Activated T-helper 17 cell treated with anti-CD3 and anti-CD28 coated beads, Interleukin-2, amount 50 U/mL, for 72 hours (primary cell): ENCODE measurements at regions not wholly inside any gene's neighbourhood (a gene's known extent, or its start where the extent isn't known, plus 50 kb on each side); places are given as distances from the start of the nearest gene placed in this dataset.

Experiments used
- ATAC-seq: fragments of 150-1000 bp; cut with Tn5 transposase; replicated peaks from 2 replicates; pipeline ENCODE4 v1.10.0; 2021; ENCODE audit warnings: mild to moderate bottlenecking, moderate library complexity
- H3K27ac Mint-ChIP-seq: one replicate; pipeline ENCODE4 v1.8.0; 2022; ENCODE audit warnings: mixed read lengths
- H3K27me3 Mint-ChIP-seq: one replicate; pipeline ENCODE4 v1.8.0; 2022; ENCODE audit warnings: mixed read lengths
- H3K36me3 Mint-ChIP-seq: one replicate; pipeline ENCODE4 v1.8.0; 2022; ENCODE audit warnings: low read depth, mild to moderate bottlenecking, mixed read lengths
- H3K4me1 Mint-ChIP-seq: one replicate; pipeline ENCODE4 v1.8.0; 2022; ENCODE audit warnings: mixed read lengths
- H3K4me3 Mint-ChIP-seq: one replicate; pipeline ENCODE4 v1.8.0; 2022; ENCODE audit warnings: mild to moderate bottlenecking, mixed read lengths
- H3K9me3 Mint-ChIP-seq: one replicate; pipeline ENCODE4 v1.8.0; 2022; ENCODE audit warnings: mixed read lengths

DNA sequence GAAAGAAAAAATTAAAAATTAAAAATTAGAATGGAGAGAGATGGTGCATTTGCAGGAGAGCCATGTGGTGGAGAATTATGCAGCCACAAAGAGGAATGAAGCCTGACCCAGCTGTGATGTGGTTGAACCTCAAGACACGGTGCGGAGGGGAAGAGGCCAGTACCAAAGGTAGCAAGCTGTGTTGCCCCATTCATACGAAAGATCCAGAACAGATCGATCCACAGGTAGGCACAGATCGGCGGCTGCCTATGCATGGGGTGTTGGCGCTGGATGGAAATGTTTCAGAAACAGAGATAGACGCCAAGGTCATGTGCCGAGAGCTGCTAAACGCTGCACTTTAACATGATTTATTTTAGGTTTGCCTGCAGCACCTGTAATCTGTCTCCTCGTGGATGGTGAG is 992.3 kb downstream of the BRD1 start:
- Mint-ChIP-seq H3K27ac (no peak overlapping the region), H3K4me3 (no peak overlapping the region), H3K36me3 (no peaks in the 10 kb centered on the region), H3K9me3 (peaks cover 15% of the 10 kb centered on the region), H3K4me1 (no peaks in the 10 kb centered on the region), H3K27me3 (peaks cover 16% of the 10 kb centered on the region)
- no peak for ATAC-seq

GRCh38 chr22:48834404-48834803 is 993.3 kb downstream of the BRD1 start:
- no peak overlapping the region for H3K27ac Mint-ChIP-seq
- H3K4me3 Mint-ChIP-seq: no peak overlapping the region
- H3K36me3 Mint-ChIP-seq: no peaks in the 10 kb centered on the region
- ATAC-seq: no peak
- H3K9me3 Mint-ChIP-seq: peaks cover 15% of the 10 kb centered on the region
- no peaks in the 10 kb centered on the region for H3K4me1 Mint-ChIP-seq
- H3K27me3 Mint-ChIP-seq: peaks cover 23% of the 10 kb centered on the region

DNA sequence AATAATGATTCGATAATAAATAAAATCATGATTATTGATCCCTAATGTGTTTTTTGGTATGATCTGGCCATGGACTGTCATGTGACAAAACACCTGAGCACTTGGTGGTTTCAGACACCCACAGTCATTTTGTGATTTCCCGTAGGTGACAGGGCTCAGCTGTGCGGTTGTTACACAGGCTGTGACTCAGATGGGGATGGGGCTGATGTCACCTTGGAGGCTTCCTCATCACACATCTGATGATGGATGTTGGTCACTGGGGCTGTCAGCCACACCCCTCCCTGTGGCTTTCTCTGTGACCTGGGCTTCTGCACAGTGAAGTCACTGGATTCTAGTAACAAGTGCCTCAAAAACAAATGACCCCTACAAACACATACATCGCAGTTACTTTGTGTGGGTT is 995.1 kb downstream of the BRD1 start:
- Mint-ChIP-seq H3K4me3 (no peak overlapping the region), H3K27me3 (peaks cover 25% of the 10 kb centered on the region), H3K27ac (no peak overlapping the region), H3K9me3 (peaks cover 12% of the 10 kb centered on the region), H3K4me1 (no peaks in the 10 kb centered on the region), H3K36me3 (no peaks in the 10 kb centered on the region)
- ATAC-seq: peak; percentile 99

- H3K4me3 Mint-ChIP-seq: no peak overlapping the region
- peaks cover 30% of the 10 kb centered on the region for H3K27me3 Mint-ChIP-seq
- H3K9me3 Mint-ChIP-seq: peaks cover 8% of the 10 kb centered on the region
- no peaks in the 10 kb centered on the region for H3K4me1 Mint-ChIP-seq
- ATAC-seq: no peak
- H3K36me3 Mint-ChIP-seq: no peaks in the 10 kb centered on the region
- H3K27ac Mint-ChIP-seq: no peak overlapping the region
These were observed 997.8 kb downstream of the BRD1 start for GRCh38 chr22:48829908-48830307.

DNA sequence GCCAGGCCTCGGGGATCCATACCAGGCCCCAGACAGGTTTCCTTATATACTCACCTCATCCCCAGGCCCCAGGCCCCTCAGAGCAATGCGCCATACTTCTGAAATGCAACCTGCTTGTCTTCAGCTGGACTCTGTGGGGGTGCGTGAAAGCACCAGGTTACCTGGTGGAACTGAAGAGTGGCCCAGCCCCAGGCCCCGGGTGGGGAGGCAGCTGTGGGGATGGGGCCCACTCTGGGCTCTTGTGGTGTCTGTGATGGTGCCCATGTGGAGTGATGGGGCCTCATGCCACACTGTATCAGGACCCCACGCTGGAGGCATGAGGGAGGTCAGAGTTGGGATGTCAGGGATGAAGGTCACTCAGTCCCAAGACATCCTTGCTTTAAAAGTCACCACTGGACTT is 999.0 kb downstream of the BRD1 start:
- H3K4me1 Mint-ChIP-seq: no peaks in the 10 kb centered on the region
- H3K27ac Mint-ChIP-seq: no peak overlapping the region
- H3K36me3 Mint-ChIP-seq: no peaks in the 10 kb centered on the region
- ATAC-seq: no peak
- H3K4me3 Mint-ChIP-seq: no peak overlapping the region
- peaks cover 33% of the 10 kb centered on the region for H3K27me3 Mint-ChIP-seq
- H3K9me3 Mint-ChIP-seq: peaks cover 8% of the 10 kb centered on the region

DNA sequence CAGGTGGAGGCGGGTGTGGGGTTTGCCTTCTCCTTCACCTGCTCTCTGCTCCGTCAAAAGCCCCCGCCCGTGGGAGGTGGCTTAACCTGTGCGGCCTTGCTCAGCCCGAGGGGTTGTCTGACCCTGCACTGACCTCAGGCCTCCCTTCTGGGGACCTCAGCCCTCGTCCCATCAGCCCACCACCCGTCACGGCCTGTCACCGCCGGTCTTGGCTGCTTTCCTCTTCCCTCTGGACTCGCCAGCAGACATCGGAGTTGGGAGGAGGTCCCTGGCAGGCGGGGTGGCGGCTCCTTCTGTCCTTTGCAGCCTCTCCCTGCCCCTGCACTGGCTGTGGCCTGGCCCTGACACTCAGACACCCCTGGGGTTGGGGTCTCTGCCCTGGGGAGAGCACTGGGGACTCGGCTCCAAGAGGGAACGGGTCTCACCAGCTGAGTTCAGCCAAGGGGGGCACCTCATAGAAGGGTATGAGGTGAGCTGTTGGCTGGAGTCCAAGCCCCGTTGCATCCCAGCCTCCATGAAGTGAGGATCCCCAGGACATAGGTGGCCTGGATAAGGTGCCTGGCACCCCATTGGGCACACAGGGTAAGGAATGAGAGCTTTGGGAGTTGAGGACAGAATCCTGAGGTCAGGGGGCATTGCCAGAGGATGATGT is 999.6 kb downstream of the BRD1 start:
- Mint-ChIP-seq H3K9me3 (peaks cover 4% of the 10 kb centered on the region), H3K4me3 (no peak overlapping the region), H3K36me3 (no peaks in the 10 kb centered on the region)

DNA sequence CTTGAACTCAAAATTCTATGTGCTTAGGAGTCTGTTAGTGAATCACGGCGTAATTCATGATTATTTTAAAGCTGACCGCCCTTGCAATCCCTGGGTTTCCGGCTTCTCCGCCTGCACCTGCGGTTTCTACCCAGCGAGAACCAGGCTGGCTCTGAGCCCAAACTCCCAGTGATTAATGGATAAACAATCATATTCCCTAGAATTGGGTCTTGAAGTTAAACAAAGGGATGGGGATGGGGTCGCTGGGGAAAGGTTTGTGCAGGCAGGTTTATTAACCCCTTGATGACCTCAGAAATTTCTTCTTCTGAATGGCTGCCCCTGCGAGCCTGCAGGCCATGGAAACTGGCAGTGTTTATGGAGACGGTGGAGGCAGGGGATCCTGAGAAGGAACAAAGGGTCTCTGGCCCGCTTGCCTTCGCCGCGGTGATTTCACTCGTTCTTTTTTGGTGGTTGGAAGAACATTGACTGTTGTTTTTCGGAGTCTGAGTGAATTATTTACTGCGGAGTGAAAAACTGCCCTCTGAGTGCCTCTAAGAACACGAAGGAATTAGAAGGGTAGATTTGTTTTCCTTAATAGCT is 1000.3 kb downstream of the BRD1 start:
- Mint-ChIP-seq H3K4me1 (no peaks in the 10 kb centered on the region), H3K4me3 (no peak overlapping the region), H3K27me3 (peaks cover 25% of the 10 kb centered on the region), H3K9me3 (no peaks in the 10 kb centered on the region), H3K36me3 (no peaks in the 10 kb centered on the region), H3K27ac (no peak overlapping the region)
- ATAC-seq: no peak

More for the DNA sequence above, 999.6 kb downstream of the BRD1 start:
- Mint-ChIP-seq H3K4me1 (no peaks in the 10 kb centered on the region), H3K27ac (no peak overlapping the region), H3K27me3 (peaks cover 29% of the 10 kb centered on the region)
- no peak for ATAC-seq

DNA sequence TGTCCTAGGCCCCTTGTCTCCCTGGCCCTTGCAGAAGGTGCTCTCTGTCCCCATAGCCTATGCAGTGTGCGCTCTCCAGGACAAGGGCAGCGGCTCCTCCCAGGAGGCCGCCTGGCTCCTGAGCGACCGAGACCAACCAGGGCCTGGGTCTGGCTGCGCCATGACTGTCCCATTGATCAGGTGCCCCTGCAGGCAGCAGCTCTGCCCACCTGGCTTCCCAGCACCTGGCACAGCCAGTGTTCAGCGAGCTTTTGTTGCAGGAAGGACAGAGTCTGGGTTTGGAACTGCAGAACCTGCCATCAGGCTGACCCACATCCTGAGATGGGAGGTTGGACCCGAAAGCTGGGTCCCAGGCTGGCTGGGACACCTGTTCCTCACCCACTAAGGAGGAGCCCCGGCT is 1001.1 kb downstream of the BRD1 start:
- H3K9me3 Mint-ChIP-seq: no peaks in the 10 kb centered on the region
- peaks cover 25% of the 10 kb centered on the region for H3K27me3 Mint-ChIP-seq
- H3K4me3 Mint-ChIP-seq: no peak overlapping the region
- H3K36me3 Mint-ChIP-seq: no peaks in the 10 kb centered on the region
- no peaks in the 10 kb centered on the region for H3K4me1 Mint-ChIP-seq
- no peak overlapping the region for H3K27ac Mint-ChIP-seq
- ATAC-seq: no peak

DNA sequence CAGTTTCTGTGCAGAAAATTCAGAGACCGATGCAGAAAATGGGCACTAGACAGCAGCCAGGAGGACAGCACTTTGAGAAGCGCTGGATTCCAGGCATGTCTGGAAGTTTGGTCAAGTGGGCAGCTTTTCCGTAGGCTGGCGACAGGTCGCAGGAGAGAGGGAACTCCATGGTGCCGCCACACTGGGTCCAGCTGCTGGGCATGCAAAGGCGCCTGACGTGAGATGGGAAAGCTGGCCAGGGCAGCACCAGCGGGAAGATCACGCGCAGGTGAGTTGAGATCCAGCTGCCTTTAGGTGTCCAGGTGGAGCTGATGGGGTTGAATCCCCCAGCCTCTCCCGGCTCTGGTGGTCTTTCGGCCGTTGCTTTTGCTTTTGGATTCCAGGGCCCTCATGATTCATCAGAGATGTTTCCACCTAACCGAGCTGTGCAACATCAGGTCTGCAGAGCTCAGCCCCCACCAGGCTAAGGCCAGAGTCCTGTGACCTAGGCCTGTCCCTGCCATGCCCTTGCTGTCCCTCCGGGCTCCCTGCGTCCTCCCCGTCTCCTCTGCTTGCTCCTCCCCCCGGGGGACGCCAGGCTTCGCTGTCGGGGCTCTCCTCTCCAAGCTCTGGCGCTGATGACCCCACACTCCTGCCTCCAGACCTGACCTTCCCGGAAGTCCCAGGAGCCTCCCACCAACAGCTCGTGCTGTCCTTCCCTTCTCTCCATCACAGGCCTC is 1001.7 kb downstream of the BRD1 start:
- no peak for ATAC-seq

GRCh38 chr22:48824712-48825651 is 1002.7 kb downstream of the BRD1 start:
- Mint-ChIP-seq H3K27me3 (peaks cover 22% of the 10 kb centered on the region), H3K4me3 (no peak overlapping the region), H3K9me3 (no peaks in the 10 kb centered on the region), H3K4me1 (no peaks in the 10 kb centered on the region), H3K27ac (no peak overlapping the region), H3K36me3 (no peaks in the 10 kb centered on the region)
- ATAC-seq: no peak

More for the DNA sequence above, 1001.7 kb downstream of the BRD1 start:
- no peaks in the 10 kb centered on the region for H3K36me3 Mint-ChIP-seq
- no peak overlapping the region for H3K27ac Mint-ChIP-seq
- H3K9me3 Mint-ChIP-seq: no peaks in the 10 kb centered on the region
- peaks cover 21% of the 10 kb centered on the region for H3K27me3 Mint-ChIP-seq
- H3K4me3 Mint-ChIP-seq: no peak overlapping the region
- H3K4me1 Mint-ChIP-seq: no peaks in the 10 kb centered on the region

DNA sequence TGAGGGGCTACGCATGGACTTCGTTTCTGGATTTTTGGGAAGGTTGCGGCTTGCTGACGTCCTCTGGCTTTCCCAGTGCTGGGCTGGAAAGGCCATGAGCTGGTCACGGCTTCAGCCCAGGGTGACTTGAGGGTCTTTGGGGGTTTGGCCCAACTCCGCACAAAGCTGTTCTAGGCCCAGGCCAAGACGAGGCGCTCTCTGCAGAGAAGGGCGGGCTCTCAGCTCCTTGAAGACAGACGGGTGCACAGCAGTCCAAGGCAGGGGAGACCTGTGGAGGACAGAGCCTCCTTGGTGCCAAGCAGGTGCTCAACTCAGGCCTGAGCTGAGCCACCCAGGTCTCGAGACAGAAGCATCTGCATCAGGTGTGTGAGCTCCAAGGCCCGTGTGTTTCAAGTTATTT is 1003.7 kb downstream of the BRD1 start:
- H3K36me3 Mint-ChIP-seq: no peaks in the 10 kb centered on the region
- no peak overlapping the region for H3K4me3 Mint-ChIP-seq
- H3K4me1 Mint-ChIP-seq: no peaks in the 10 kb centered on the region
- no peak overlapping the region for H3K27ac Mint-ChIP-seq
- no peaks in the 10 kb centered on the region for H3K9me3 Mint-ChIP-seq
- no peak for ATAC-seq
- H3K27me3 Mint-ChIP-seq: peaks cover 14% of the 10 kb centered on the region

- Mint-ChIP-seq H3K4me3 (no peak overlapping the region), H3K4me1 (no peaks in the 10 kb centered on the region), H3K9me3 (no peaks in the 10 kb centered on the region), H3K27me3 (peaks cover 20% of the 10 kb centered on the region), H3K27ac (no peak overlapping the region), H3K36me3 (no peaks in the 10 kb centered on the region)
- ATAC-seq: no peak
These were observed 1005.1 kb downstream of the BRD1 start for GRCh38 chr22:48822278-48823233.

DNA sequence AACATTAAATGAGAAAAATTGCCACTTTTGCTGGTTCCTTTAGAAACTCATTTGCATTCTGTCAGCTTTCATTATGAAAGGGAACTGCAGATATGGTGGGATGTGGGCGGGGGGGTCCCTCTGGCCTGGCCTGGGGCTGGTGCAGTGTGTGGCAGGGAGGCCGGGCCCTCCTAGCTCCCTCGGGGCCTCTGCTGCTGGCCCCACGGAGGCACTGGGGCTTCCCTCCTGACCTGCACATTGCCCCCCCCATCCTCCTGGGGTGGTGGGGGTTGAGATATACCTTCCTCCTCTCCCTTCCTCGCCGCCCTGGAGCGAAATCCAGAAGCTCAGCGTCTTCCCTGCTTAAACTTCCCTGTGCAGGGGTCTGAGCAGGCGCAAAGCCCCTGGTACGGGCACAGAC is 1005.9 kb downstream of the BRD1 start:
- H3K36me3 Mint-ChIP-seq: no peaks in the 10 kb centered on the region
- no peaks in the 10 kb centered on the region for H3K4me1 Mint-ChIP-seq
- peaks cover 22% of the 10 kb centered on the region for H3K27me3 Mint-ChIP-seq
- no peak for ATAC-seq
- no peak overlapping the region for H3K4me3 Mint-ChIP-seq
- no peak overlapping the region for H3K27ac Mint-ChIP-seq
- no peaks in the 10 kb centered on the region for H3K9me3 Mint-ChIP-seq

GRCh38 chr22:48821346-48821690 is 1006.4 kb downstream of the BRD1 start:
- peaks cover 22% of the 10 kb centered on the region for H3K27me3 Mint-ChIP-seq
- no peak overlapping the region for H3K27ac Mint-ChIP-seq
- H3K4me1 Mint-ChIP-seq: no peaks in the 10 kb centered on the region
- ATAC-seq: no peak
- no peaks in the 10 kb centered on the region for H3K36me3 Mint-ChIP-seq
- no peak overlapping the region for H3K4me3 Mint-ChIP-seq
- H3K9me3 Mint-ChIP-seq: no peaks in the 10 kb centered on the region
